Left lung (tissue), 4 donors: ENCODE measurements at regions not wholly inside any gene's neighbourhood (a gene's known extent, or its start where the extent isn't known, plus 50 kb on each side); places are given as distances from the start of the nearest gene placed in this dataset.
"Not testable (repeated sequence)": the region's sequence is repeated elsewhere in the genome, so short reads cannot be mapped to it uniquely, and the experiment has no call there.

ENCODE experiments used
- ATAC-seq: fragments of 200-7000 bp; cut with Tn5 transposase; one replicate; pipeline ENCODE4 v1.9.1; 2020; ENCODE audit warnings: moderate library complexity
- DNase-seq, 4 donors: peaks; one replicate each; pipeline ENCODE4 v3.0.0-alpha.2; 2013 to 2020
- H3K27ac ChIP-seq, 2 donors: fragments of 200-600 bp; sonication (generic) in 1 of 2; one replicate each; pipeline versions ENCODE4 v1.5.0 to v1.8.0; 2020 to 2021
- H3K27me3 ChIP-seq, 2 donors: fragments of 200-600 bp; sonication (generic) in 1 of 2; one replicate each; pipeline versions ENCODE4 v1.5.0 to v1.8.0; 2020 to 2021
- H3K36me3 ChIP-seq, 2 donors: fragments of 200-600 bp; sonication (generic) in 1 of 2; one replicate each; pipeline versions ENCODE4 v1.5.0 to v1.8.0; 2020 to 2021
- H3K4me1 ChIP-seq, 2 donors: fragments of 200-600 bp; one replicate each; pipeline ENCODE4 v1.8.0; 2021
- H3K4me3 ChIP-seq, 2 donors: fragments of 200-600 bp; sonication (generic) in 1 of 2; one replicate each; pipeline versions ENCODE4 v1.5.0 to v1.8.0; 2020 to 2021; ENCODE audit warnings: mild to moderate bottlenecking in 1 of 2
- H3K9me3 ChIP-seq, 2 donors: fragments of 200-600 bp; sonication (generic) in 1 of 2; one replicate each; pipeline versions ENCODE4 v1.5.0 to v1.8.0; 2020 to 2021
- intact Hi-C, 2 donors: fragments of 100-400 bp; cut with DNase I; formaldehyde crosslinking; loops; one replicate each; pipeline versions ENCODE4 v1.11.2 to v1.14.2; 2022
- TF ChIP-seq, protein P1 (sequence below), 2 donors: fragments of 200-600 bp; sonication (generic) in 1 of 2; IDR thresholded peaks; one replicate each; pipeline versions ENCODE4 v1.5.0 to v1.8.0; 2021; ENCODE audit warnings: antibody characterized with exemption in 2 of 2
- donor health status: DM: no; HTN: yes; CAD: no.
- donor health status: DM: no; HTN: no; CAD: no.

DNA sequence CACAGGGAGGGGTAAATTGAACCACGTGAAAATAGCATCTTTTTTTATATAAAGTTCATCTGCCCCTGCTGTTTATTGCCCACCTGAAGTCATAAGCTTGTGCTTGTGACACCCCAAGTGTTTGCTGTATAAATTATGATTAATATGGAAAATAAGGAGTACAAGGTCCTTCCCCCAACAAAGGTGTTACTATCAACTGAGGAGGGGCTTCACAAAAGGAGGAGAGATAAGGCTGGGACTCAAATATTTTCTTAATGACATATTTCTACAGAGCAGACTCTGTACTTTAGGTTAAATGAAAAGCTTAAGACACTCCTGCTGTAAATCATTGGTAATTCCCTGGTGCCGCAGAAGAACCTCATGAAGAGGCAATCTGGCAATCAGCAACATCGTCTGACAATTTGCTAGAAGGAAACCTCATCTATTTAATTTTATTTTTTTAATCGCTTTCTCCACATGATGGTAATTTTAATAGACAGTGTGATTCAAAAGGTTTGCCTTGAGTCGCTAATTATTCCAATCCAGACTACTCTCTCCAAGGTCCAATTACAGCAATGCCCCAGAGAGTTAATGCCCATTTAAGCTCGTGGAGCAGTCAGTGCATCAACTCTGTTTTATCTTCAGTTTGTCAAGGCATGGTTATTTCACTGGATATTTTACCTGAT is 1432.4 kb downstream of the FAM181B start:
- H3K27me3 ChIP-seq = no peaks in the 10 kb centered on the region
- H3K4me3 ChIP-seq = no peak overlapping the region
- TF ChIP-seq, protein P1, sequence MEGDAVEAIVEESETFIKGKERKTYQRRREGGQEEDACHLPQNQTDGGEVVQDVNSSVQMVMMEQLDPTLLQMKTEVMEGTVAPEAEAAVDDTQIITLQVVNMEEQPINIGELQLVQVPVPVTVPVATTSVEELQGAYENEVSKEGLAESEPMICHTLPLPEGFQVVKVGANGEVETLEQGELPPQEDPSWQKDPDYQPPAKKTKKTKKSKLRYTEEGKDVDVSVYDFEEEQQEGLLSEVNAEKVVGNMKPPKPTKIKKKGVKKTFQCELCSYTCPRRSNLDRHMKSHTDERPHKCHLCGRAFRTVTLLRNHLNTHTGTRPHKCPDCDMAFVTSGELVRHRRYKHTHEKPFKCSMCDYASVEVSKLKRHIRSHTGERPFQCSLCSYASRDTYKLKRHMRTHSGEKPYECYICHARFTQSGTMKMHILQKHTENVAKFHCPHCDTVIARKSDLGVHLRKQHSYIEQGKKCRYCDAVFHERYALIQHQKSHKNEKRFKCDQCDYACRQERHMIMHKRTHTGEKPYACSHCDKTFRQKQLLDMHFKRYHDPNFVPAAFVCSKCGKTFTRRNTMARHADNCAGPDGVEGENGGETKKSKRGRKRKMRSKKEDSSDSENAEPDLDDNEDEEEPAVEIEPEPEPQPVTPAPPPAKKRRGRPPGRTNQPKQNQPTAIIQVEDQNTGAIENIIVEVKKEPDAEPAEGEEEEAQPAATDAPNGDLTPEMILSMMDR (IDR thresholded peaks at IDR 0.05) = no peak
- intact Hi-C loops = no loop called here
- no peaks in the 10 kb centered on the region for H3K4me1 ChIP-seq
- H3K9me3 ChIP-seq = no peaks in the 10 kb centered on the region
- ATAC-seq = no peak
- no peak overlapping the region for H3K27ac ChIP-seq
- no peak for DNase-seq
- H3K36me3 ChIP-seq = no peaks in the 10 kb centered on the region

DNA sequence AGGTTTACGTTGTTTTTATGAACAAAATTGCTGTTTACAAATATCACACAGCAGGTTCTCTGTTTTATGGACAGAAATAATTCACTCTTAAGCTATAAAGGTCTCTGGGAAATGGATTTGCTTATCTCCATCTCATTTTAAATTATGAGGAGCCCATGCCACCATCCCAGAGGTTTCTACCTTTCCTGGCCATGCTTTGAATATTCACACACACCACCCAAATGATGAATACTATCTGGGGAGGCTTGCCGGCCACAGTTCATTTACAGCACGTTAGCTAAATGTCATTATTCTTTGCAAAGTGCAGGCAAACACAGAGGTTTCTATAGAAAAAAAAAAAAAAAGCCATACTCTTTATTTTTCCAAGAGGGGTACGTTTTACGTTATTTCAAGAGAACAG is 1446.7 kb downstream of the FAM181B start:
- Histone ChIP-seq H3K27me3 (no peaks in the 10 kb centered on the region), H3K36me3 (no peaks in the 10 kb centered on the region), H3K9me3 (peaks cover 0 to 29% of the 10 kb centered on the region in 2 donors), H3K27ac (no peak overlapping the region), H3K4me3 (no peak overlapping the region), H3K4me1 (no peaks in the 10 kb centered on the region)
- TF ChIP-seq, protein P1 (IDR thresholded peaks at IDR 0.05) = no peak
- no peak for ATAC-seq
- DNase-seq = no peak
- intact Hi-C loops = no loop called here

DNA sequence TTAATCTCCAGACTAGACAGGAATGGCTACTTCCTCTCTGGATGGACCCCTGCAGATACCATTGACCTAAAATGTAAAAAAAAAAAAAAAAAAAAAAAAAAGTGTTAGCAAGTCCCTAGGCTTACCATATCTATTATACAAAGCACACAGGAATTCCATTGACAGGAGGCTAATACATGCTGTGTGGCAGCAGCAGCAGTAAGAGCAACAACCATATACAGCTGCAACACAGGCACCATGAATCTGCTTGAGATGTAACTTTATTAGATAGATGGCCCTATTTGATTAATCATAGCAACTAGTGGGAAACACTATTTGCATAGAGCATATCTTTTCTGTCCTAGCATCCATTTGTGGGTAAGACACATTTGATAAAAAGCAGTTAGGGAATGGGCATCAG is 1447.1 kb downstream of the FAM181B start:
- no peak overlapping the region for H3K27ac ChIP-seq
- H3K36me3 ChIP-seq = no peaks in the 10 kb centered on the region
- no peaks in the 10 kb centered on the region for H3K27me3 ChIP-seq
- H3K9me3 ChIP-seq = peaks cover 0 to 29% of the 10 kb centered on the region in 2 donors
- H3K4me3 ChIP-seq = no peak overlapping the region
- no peaks in the 10 kb centered on the region for H3K4me1 ChIP-seq
- DNase-seq (no peak), ATAC-seq (no peak)
- TF ChIP-seq, protein P1 (IDR thresholded peaks at IDR 0.05) = no peak
- intact Hi-C loops = no loop called here

DNA sequence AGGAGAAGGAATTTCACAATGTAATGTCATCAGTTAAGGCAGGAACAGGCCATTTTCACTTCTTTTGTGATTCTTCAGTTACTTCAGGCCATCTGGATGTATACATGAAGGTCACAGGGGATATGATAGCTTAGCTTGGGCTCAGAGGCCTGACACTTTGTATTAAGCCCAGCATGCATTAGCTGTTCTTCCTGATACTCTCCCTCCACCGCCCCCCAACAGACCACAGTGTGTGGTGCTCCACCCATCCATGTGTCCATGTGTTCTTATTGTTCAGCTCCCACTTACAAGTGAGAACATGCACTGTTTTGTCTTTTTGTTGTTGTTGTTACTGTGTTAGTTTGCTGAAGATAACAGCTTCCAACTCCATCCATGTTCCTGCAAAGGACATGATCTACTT is 1453.4 kb downstream of the FAM181B start:
- peaks cover 0 to 27% of the 10 kb centered on the region in 2 donors for H3K9me3 ChIP-seq
- intact Hi-C loops, ATAC-seq, H3K27me3 ChIP-seq, H3K4me1 ChIP-seq, H3K4me3 ChIP-seq, H3K36me3 ChIP-seq, H3K27ac ChIP-seq, DNase-seq: not testable (repeated sequence)

DNA sequence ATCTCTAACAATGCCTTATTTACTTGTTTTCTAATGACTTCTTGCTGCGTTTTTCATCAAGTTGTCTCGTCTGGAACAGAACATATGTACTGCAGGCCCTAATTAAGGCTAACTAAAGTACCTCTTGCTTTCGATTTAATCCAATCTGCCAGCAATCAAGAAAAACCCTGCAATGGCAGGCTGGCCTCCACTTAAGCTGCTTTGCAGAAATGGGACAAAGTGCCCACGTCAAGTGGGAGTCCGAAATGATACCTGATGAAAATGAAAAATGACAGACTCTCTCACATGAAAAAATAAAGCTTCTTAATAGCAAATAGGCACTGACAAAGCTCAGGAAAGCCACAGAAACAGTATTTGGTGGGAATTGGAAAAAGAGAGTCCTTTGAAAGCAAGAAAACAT is 1454.7 kb downstream of the FAM181B start:
- Histone ChIP-seq H3K4me3 (no peak overlapping the region), H3K36me3 (no peaks in the 10 kb centered on the region), H3K27me3 (no peaks in the 10 kb centered on the region), H3K4me1 (no peaks in the 10 kb centered on the region), H3K9me3 (peaks cover 0 to 15% of the 10 kb centered on the region in 2 donors), H3K27ac (no peak overlapping the region)
- ATAC-seq (no peak), DNase-seq (no peak)
- intact Hi-C loops = no loop called here
- TF ChIP-seq, protein P1 (IDR thresholded peaks at IDR 0.05) = no peak

DNA sequence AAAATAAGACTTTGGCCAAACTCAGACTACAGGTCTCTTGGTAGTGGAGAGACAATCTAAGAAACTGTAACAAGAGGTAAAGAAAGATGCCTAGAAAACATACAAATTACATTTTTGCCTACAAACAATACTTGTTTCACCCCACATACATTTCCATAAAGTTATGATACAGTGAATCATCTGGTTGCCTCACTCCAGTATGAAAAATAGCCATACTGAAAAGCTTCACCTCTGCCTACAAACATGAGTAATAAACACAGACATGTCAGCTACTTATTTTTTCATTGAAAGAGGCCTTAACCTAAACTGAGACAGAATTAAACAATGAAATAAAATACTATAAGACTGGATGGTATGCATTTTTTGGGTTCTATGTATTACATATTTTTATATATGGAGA is 1463.0 kb downstream of the FAM181B start:
- H3K9me3 ChIP-seq = no peaks in the 10 kb centered on the region
- DNase-seq (no peak), ATAC-seq (no peak)
- no peaks in the 10 kb centered on the region for H3K27me3 ChIP-seq
- no peaks in the 10 kb centered on the region for H3K36me3 ChIP-seq
- H3K27ac ChIP-seq = no peak overlapping the region
- TF ChIP-seq, protein P1 (IDR thresholded peaks at IDR 0.05) = no peak
- no peak overlapping the region for H3K4me3 ChIP-seq
- intact Hi-C loops = no loop called here
- no peaks in the 10 kb centered on the region for H3K4me1 ChIP-seq
